HG02759 (cell line): ENCODE measurements at regions not wholly inside any gene's neighbourhood (a gene's known extent, or its start where the extent isn't known, plus 50 kb on each side); places are given as distances from the start of the nearest gene placed in this dataset.

Experiments used
- ATAC-seq: cut with Tn5 transposase; IDR thresholded peaks from one replicate; pipeline ENCODE4 v1.9.1; 2021; ENCODE audit warnings: mild to moderate bottlenecking, moderate library complexity; ENCODE audit not compliant: unreplicated experiment

DNA sequence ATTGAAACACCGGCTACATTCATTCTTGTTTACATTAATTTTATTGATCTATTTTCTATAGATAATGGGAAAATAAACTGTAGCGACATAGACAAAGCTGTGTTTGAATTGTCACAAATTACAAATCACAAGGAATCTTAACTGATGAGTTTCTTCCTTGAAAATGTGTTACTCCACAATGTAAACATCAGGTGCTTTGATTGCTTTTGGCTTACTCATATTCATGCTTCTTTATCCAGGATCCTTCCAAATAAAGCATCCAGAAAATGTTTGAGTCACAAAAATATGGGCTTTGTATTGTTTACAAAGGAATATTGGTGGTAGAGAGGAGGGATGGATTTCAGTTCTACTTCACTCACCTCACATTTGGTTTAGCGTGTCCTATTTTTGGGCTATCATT, 64.0 kb downstream of the BMP2 start:
- ATAC-seq = no peak

DNA sequence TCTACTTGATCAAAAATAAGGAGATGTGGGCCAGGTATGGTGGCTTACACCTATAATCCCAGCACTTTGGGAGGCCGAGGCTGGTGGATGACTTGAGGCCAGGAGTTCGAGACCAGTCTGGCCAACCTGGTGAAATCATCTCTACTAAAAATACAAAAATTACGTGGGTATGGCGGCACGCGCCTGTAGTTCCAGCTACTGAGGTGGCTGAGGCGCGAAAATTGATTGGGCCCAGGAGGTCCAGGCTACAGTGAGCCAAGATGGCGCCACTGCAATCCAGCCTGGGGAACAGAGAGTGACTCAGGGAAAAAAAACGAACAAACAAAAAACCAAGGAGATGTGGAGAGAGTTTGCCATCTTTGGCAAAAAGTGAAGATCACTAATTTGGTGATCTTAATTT, 65.3 kb downstream of the BMP2 start:
- no peak for ATAC-seq

DNA sequence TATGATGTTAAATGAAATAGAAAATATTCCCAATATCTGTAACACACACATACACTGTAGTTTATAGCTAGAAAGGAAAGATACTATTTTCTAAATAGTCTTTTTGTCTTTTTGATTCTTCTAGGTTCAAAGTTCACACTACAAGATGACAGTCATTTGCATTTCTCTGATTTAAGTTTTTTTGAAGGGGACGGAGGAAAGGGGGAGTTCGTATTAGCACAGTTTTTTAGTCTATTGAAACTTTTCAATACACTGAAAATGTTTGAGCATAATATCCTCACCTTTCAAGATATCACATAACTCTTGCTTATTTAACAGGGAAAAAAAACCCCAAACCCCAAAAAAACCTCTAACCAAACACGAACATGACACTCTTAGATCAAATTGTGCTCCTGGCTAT, 68.1 kb downstream of the BMP2 start:
- no peak for ATAC-seq

DNA sequence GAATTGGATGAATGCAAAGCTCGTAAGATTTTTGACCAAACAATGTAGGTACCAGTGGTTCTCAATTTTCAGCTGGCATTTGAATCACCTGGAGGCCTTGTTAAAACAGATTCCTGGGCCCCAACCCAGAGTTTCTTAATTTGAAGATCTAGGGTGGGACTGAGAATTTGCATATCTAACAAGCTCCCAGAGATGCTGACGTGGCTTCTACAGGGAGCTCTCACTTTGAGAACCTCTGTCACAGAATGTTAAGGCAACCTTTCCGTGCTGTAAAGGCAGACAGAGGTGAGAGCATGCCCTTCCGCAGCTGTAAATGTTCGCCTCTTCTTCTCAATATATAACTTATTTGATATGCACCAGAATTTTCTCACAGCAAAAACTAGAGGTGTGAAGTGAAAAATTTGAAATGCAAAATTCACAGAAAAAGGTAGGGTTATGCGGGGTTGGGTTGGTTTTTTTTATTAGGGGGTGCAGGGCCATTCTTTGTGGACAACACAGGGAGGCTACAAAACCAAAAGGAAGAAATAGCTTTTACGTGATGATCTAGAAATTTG, 69.4 kb downstream of the BMP2 start:
- ATAC-seq = no peak

DNA sequence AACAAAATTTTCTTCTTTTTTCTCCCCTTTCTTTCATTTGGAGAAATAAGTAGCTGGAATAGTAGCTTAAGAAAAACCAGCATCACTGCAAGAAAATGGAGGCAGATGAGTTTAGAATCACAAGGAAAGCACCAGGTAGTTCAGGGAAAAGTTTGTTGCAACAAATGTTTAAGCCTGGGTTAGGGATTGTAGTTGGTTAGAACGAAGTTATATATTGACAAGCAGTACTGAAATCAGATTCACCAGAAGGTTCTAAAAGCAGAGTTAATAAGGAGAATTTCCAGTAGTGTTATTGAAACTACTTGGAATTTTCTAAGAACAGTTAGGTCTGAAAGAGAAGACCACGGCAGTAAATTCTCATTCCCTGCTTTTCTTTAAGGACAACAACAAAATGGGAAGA, 70.2 kb downstream of the BMP2 start:
- peak; percentile 25 for ATAC-seq

DNA sequence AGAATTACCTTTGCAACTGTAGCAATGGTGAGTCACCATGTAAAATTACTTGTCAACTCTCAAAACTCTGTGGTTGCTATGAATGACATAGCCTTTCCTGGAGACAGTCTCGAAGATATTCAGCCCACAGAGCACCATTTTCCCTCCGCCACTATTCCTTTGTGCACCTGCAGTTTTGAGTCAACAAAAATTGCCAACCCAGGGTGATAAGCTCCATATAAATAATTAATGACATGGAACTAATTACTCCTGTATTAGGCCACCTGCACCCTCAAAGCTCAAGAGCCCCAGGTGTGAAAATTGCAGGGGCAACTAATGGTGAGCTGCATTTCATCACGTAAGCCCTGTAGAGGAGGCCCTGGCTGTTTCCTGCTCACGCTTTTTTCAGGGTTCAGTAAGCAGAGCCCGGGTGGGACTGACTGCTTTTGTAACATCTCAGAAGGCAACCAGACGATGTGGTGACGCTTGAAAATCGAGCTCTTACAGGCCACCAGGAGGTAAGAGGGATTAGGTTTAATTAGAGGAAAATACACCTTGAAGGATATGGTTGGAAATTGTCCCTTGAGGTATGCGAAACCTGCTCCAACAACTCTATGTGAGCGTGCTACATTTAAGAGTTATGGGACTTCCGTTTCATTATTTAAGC, 70.8 kb downstream of the BMP2 start:
- ATAC-seq = peak; percentile 68

DNA sequence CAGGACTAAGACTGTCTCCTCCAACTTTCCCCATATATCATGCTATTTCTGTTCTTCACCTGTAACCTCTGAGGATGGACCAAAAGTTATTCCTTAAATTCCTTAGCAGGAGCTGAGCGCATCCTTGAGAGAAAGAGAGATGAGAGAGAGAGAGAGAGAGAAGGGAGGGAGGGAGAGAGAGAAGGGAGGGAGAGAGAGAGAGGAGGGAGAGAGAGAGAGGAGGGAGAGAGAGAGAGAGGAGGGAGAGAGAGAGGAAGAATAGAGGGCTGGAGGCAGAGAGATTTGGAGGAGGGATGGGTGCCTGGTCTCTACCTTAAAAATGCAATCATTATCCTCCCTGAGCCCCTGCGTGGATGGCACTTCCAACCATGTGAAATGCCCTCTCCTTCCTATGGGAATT, 73.6 kb downstream of the BMP2 start:
- no peak for ATAC-seq

DNA sequence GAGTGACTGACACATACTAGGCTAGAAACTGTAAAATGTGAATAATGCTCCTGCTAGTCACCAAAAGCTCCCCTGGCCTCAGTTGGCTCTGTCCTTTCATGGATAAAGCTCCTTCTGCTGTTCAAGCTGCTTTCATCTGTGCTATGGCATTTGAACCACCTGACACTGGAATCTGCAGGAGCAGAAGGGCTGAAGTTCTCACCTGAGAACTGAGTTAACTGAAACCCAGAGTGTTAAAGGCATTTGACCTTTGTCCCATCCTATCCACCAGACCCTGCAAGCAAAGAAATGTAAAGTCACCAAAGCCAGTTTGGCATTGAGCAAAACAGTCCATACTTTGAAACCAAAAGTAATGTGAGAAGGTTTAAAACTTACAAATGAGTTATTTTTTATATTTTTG, 77.7 kb downstream of the BMP2 start:
- no peak for ATAC-seq

DNA sequence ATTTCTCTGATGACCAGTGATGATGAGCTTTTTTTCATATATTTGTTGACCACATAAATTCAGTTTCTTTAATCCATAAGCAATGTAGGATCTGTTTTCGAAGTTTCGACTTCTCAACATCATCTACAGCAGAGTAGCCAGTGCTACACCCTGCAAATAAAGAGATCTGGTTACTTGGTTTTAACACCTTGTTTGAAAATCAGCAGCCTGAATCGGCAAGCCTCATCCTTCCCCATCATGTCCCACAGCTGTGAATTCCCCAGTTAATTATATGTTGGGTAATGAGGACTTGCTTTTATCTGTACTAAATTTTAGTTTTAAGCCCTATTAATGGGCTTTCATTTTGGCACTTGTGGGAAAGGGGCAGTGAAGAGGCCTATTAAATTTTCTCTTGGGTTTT, 80.6 kb downstream of the BMP2 start:
- no peak for ATAC-seq

DNA sequence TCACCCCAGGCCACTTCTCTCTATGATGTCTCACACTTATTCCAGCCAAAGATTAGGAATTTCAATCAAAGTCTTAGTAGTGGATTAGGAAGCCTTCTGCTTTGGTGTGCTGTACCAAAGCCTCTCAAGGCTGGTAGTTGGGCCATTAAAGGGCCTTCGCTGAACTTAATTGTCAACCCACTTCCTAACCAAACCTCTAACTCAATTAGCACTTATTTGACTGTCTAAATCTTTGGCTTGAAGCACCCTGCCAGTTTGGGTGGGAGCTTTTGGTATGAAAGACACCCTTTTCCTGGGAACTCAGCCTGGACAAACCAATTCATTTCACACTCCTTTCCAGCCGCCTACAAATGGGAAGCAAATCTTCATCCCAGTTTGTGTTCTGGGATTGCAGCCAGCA, 81.5 kb downstream of the BMP2 start:
- no peak for ATAC-seq

DNA sequence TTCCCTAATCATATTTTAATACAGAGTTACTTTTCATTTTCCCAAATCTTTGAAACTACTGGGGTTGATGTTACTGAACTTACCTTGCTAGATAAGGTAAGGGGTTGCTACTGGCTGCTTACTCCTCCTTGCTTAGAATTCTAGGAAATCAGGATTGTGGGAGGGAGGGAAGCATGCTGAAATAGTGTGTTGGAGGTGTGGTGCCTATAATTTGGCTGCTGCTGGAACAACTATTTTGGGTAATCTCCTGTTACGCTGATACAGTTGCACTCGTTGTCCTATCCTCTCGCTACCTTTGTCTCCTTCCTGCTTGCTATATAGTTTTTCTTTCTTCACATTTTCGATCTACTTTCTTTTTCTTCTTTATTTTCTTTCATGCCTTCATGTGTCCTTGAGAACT, 83.7 kb downstream of the BMP2 start:
- no peak for ATAC-seq

DNA sequence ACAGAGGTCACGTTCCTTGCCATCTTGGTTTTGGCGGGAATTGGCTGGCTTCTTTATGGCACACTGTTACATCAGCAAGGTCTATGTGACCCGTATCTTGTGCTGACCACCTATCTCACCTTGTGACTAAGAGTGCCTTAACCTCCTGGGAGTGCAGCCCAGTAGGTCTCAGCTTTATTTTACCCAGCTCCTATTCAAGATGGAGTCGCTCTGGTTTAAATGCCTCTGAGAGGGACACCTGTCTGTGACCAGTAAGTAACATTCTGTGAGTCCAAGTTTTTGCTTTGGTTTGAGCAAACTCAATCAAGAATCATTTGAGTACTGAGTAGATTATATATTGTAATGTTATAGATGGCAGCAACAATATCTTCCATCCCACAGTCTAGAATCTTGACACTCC, 85.0 kb downstream of the BMP2 start:
- no peak for ATAC-seq

DNA sequence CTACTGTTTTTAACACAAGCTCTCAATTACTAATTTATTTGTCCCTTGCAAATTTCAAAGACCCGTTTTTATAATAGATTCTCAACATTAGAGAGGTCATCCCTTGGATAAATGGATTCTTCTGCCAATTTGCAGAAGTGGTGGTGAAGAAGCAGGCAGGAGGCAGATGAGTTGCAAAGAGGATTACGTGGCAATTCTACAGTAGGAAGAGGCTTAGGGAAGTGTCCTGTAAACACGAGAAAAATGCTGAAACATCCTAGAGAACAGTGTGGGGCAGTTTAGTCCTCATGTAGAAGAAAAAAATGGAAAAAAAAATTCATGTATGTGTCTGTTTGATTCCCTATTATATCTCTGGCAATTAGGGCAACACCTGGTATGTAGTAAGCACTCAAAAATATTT, 87.6 kb downstream of the BMP2 start:
- no peak for ATAC-seq

DNA sequence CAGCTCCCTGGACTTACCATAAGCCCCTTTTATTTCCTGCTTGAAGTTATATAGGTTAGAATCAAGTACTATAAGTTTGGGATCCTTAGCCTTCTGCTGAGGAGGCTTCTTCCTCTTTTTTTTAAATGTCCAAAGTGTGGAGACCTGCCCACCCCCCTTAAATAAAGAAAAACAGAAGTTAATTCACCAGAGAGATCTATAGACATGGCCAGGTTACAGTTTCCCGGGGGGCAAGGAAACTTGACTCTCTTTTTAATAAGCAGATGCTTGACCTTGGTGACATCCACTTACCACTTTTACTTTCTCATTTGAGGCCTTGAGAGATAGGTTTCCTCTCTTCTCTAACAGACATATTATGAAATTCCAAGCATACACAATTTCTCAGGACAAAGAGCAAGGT, 88.3 kb downstream of the BMP2 start:
- ATAC-seq = no peak

DNA sequence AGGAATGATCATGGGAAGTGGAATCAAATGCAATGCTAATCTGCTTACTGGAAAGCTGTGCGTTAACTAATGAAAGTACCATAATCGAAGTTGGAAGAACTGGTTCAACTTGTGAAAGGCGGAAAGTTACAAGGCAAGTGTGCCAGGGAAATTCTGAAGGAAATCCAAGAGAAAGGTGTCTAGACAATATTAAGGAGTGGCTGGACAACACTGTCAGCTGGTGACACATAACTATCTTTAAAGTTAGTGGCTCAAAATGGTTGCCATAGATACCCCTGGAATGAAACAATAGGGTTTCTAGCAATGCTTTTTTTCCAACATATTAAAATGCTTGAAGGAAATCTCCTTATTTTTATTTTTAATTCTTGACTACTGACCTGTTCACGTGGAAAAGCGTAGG, 90.4 kb downstream of the BMP2 start:
- no peak for ATAC-seq

DNA sequence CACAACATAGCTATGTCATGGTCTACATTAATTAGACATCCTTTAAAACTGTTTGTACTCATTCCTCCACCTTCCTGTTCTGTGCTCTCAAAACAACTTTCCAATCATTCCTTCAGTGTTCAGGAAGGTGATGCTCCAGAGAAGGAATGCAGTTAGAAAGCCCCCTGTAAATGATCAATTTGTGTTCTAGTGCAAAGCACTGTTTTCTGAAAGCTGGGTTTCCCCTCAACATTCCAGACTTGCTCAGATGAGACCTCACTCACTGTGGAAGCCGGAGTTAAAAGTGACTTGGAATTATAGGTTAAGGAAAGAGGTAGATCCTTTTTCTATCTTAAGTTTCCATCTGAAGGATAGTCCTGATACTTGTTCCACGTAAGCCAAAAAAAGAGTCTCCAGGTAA, 95.9 kb downstream of the BMP2 start:
- ATAC-seq = no peak

DNA sequence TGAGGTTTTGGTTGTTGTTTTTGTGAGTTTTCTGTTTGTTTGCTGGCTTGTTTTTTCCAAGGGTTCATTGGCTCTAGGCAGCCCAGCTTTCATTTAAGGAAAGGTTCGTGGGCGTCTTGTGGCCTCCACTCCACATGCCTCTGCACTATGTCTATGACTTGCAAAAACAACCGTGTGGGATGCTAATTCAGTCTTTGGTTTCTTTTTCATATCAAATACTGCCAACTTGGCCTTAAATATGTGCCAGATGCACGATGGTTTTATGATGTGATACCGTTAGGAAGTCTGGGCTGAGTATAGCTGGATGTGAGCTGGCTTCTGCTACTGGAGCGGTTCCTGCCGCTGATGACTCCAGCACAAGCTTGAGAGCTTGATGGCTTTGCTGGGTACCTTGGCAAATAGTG, 96.3 kb downstream of the BMP2 start:
- no peak for ATAC-seq

DNA sequence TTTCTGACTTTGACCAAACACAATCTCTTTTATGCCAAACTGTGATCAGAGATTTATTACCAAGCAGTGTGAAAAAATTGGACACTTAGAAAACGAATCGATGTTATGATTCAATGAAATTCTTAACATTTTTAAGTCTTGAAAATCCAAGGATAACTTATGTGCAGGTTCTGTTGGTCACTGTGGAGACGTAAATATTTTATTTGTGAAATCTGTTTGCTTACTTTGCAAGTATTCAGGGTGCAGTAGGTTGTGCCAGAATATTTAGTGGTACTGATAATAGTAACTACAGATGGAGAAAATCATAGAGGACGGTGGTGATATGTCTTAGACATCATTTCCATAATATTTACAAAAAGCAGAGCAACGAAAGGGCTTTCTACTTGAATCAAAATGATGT, 97.3 kb downstream of the BMP2 start:
- no peak for ATAC-seq

DNA sequence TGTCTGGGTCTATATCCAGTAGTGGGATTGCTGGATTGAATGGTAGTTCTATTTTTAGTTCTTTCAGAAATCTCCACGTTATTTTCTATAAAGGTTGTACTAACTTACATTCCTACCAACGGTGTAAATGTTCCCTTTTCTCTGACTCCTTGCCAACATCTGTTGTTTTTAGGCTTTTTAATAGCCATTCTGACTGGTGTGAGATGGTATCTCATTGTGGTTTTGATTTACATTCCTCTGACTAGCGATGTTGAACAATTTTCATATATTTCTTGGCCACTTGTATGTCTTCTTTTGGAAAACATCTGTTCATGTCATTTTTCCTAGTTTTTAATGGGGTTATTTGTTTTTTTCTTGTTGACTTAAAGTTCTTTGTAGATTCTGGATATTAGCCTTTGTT, 99.3 kb downstream of the BMP2 start:
- no peak for ATAC-seq

DNA sequence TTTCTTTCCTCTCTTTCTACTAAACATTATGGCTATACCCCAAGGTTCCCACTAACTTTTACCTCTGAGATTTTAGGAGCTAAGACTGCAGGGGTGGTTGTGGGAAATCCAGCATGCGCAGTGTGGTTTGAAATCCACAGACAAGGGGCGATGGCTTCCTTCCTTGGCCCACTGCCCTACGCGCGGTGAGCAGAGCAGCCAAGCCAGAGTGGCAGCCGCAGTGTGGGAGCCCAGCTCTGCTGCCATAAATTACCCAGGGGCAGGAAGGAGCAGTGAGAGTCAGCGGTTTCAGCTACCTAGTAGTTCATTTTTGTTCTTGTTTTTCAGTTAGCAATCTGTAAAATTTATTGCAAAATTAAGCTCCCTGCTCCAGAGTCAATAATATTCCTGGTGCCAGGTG, 101.4 kb downstream of the BMP2 start:
- no peak for ATAC-seq

DNA sequence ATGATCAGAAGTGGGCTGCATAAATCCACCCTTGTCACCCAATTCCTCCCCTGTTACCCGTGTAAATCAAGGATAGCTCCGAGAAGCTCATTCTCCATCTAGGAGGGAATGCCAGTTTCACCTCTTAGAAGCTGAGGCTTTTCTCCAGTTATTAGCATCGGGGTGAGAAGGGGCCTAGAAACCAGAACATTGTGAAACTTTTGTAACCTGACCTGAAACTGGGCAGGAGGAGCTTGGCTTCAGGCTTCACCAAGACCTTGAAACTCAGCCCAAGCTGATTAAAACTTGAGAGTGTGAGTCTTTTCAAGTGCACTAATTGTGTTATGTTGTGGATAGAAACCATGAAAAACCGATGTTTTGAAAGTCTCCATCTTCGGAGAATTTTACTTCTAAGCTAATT, 103.1 kb downstream of the BMP2 start:
- no peak for ATAC-seq

DNA sequence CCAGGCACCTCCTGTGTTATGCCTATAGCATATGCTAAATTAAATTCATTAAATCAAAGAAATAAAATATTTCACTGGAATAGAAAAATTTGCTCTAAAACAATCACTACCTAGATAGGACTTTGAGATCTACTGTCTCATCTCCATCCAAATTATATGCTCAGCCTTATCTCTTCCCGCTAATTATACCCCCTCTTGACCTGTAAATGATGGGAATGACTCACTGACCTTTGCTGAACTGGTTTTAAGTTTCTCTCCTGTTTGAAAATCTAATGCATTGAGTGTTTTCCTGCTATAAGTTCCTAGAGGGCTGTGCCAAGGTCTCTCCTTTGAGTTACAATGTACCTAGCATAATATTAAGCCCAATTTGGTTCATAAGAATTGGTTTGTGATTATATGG, 110.1 kb downstream of the BMP2 start:
- no peak for ATAC-seq

DNA sequence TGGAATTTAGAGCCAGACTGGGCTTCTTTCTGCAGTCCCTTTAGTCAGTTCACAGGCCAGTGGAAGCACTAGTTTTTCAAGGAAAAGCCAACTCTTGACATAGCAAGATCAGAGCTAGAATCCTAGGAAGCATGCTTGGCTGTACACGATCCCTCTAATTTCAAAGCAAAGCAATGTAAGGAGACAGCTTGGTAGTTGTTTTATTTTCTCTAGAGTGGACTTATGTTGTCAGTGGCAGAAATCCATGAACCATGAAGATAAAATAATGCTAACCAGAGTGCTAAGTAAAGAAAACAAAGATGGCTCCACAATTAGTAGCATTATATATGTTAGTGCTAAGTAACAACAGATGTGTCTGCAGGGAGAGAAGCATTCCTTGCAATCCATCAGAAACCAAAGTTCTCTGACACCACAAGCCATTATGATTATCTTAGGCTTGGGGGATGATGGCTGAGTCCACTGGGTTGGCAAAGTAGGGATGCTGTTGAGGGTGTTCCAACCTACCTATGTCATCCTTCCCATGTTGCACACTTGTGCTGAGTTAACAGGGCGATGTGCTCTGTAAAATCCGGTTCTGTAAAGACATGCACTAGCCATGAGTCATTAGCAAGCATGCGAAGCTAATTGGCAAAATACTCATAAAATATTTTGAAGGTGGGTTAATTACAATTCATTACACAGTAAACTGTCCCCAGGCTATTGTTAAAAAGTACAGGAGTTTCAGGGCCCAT, 115.2 kb downstream of the BMP2 start:
- ATAC-seq = no peak
